GM12875 (cell line): ENCODE measurements at regions not wholly inside any gene's neighbourhood (a gene's known extent, or its start where the extent isn't known, plus 50 kb on each side); places are given as distances from the start of the nearest gene placed in this dataset.

ENCODE experiments used
- H3K4me3 ChIP-seq: one replicate; pipeline ENCODE4 v1.5.1; 2011; ENCODE audit warnings: low read depth, low read length, control low read depth
- TF ChIP-seq, protein P1 (sequence below): IDR thresholded peaks from 2 replicates; pipeline ENCODE4 v1.5.1; 2011; ENCODE audit warnings: low read depth, mild to moderate bottlenecking, control low read depth, inconsistent platforms, low read length, moderate library complexity, borderline replicate concordance; ENCODE audit not compliant: insufficient read depth

DNA sequence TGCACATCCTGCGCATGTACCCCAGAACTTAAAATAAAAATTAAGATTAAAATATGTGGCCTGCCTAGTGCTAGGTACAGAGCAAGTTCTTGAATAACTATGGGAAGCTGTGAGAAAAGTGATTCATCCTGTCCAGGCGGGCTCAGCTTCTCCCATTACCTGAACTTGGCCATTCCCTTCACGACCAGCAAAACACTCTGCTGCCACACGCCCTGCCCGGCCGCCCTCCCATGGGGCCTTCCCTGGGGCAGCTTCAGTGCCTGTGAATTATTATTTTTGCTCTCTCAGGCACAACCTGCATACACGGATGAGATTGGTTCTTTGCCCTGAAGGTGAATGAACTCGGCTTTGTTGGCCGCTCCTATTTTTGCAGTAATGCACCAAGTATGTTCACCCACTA is 209.2 kb upstream of the SHH start:
- H3K4me3 ChIP-seq = no peak overlapping the region
- TF ChIP-seq, protein P1, sequence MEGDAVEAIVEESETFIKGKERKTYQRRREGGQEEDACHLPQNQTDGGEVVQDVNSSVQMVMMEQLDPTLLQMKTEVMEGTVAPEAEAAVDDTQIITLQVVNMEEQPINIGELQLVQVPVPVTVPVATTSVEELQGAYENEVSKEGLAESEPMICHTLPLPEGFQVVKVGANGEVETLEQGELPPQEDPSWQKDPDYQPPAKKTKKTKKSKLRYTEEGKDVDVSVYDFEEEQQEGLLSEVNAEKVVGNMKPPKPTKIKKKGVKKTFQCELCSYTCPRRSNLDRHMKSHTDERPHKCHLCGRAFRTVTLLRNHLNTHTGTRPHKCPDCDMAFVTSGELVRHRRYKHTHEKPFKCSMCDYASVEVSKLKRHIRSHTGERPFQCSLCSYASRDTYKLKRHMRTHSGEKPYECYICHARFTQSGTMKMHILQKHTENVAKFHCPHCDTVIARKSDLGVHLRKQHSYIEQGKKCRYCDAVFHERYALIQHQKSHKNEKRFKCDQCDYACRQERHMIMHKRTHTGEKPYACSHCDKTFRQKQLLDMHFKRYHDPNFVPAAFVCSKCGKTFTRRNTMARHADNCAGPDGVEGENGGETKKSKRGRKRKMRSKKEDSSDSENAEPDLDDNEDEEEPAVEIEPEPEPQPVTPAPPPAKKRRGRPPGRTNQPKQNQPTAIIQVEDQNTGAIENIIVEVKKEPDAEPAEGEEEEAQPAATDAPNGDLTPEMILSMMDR = no peak

DNA sequence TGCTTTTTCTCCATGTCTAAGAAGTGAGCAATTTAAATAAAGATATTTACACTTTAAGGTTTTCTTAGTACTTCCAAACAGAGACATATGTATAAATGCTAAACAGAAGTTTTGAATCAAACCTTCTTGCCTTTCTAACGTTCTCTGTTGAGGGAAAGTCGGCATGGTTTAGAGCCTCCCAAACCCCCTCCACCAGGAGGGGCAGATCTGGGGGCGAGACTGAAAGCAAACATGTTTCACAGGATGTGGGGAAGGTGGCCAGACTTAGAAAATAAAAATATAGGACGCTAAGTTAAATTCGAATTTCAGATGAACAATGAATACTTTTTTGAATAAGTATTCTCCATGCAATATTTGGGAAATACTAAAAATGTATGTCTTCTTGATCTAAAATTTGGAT is 208.3 kb upstream of the SHH start:
- TF ChIP-seq, protein P1 = no peak
- no peak overlapping the region for H3K4me3 ChIP-seq

DNA sequence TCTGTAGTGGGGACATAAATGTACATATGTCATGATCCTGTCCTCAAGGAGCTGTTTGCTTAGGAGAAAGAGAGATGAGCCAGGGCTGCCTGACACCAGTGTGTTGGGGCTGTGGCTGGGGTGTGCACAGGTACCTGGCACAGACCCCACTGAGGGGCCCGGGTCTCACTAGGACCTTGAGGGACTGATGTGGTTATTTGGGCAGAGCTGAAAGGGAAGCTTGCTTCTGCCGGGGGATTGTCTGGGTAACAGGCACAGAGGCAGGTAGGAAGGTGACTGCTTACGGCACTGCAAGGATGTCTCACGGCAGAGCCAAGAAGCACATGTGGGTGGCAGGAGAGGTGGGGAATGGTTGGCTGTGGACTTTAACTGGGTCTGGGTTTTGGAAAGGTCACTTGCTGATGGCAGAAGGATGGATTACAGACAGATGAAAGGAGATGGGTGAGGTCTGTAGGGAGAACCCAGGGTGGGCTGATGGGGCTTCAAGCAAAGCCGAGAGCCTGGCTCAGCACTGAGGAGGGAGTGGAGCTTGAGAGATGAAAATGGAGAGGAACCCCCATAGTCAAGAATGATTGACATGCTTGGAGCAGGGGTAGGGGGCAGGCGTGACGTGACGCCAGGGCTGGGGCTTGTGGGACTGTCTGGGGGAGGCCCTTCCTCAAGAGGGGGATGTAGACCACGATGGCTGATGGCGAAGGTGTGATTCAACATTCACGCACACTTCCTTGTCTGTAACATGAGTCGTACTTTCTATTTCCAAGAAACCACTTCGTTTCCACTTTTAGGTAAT is 207.7 kb upstream of the SHH start:
- H3K4me3 ChIP-seq = no peak overlapping the region
- TF ChIP-seq, protein P1 = no peak

GRCh38 chr7:156019308-156019707 is 207.0 kb upstream of the SHH start:
- H3K4me3 ChIP-seq = no peak overlapping the region
- TF ChIP-seq, protein P1 = no peak

DNA sequence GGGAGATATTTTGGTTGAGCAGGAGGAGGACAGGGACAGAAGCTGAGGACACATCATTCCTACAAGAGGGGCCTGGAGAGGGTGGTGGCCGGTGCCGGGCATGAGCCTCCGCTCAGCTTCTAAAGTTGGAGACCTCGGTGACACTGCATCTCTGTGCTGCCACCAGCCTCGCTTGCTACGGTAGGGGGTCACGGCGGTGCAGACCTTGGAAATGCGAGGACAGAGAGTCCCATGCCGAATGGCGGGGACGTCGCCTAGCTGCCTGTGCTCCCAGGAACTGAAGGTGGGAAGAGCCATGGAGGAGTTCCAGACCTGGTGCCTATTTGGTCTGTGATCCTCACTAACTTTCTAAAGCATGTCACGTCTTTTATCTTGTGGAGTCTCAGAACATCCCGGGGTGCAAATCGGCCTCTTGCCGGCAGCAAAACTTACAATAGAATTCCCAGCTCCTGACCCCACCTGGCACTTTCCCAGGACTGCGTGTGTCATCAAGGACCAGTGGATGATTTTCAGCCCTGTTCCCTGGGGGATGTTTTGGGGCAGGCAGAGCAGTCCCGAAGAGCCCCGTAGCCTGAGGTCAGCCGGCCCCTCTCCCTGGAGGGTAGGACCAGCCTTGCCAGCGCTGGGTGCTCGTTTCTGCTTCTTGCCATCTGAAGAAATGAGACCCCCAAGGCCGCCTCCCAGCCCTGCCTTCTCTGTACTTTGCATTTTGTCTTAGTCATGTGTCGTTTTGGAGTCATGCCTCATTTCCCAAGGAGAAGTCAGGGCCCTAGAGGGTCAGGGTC is 205.8 kb upstream of the SHH start:
- TF ChIP-seq, protein P1 = no peak
- H3K4me3 ChIP-seq = no peak overlapping the region

DNA sequence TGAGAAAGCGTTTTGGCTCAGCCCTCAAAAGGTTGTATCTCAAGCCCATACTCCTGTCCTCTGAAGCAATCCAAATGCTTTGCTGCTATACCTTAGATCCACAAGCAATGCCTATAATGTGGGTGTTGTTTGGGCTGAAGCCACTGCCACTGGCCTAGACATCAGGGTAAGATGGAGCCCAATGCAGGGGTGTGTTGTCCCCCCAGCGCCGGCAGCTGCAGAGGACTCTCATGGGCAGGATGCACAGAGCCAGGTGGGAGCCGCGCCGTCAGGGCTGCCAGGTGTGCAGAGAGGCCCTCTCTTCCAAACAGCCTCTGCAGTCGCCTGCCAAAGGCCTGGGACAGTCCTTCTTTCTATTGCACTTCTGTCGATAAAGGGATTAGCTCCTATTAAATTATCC is 205.2 kb upstream of the SHH start:
- TF ChIP-seq, protein P1 = no peak
- H3K4me3 ChIP-seq = no peak overlapping the region

DNA sequence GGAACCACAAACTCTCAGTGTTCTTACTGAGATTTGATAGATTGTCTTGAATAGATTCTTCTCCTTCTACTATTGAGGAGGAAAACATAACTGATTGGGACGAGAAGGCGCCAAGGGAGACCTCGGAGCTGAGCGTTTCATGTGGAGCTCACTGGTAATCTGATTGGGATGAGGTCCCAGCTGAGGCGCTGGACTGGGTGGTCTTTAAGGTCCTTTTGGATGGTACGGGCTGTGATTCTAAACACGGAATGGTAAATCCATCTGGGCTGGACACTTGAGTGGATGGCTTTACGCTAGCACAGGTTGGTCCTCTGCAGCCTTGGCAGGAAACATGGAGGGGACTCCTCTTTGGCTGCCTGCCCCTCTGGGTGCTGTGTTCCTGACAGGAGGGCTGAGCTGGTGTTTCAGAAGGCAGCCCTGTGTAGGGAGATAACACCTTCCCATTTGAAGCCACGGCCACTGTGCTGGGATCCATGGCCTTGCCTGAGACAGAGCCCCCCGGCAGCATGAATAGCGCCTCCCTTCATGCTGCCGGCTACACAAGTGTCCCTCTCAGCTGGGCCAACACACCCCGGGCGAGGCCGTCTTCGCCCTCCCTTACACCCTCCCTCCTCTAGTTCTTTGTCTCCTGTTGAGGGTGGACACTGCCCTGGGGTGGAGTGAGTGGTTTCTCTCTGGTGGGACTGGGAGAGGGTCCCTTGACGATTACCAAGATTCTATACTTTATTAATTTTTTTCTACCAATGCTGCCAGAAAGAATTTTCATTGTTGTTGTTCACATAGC is 203.2 kb upstream of the SHH start:
- no peak overlapping the region for H3K4me3 ChIP-seq
- TF ChIP-seq, protein P1 = no peak
